Erythroblast (primary cell): ENCODE measurements at regions not wholly inside any gene's neighbourhood (a gene's known extent, or its start where the extent isn't known, plus 50 kb on each side); places are given as distances from the start of the nearest gene placed in this dataset.

ENCODE experiments used
- DNase-seq, 2 experiments: peaks; one replicate each; lab custom pipeline; 2025; lab: John Stamatoyannopoulos, UW
- GATA1 ChIP-seq: IDR thresholded peaks from 2 replicates; pipeline ENCODE4 v1.6.1; 2011; ENCODE audit warnings: low read depth, mild to moderate bottlenecking, control low read depth, low read length, moderate library complexity
- POLR2A ChIP-seq: IDR thresholded peaks from 2 replicates; pipeline ENCODE4 v1.6.1; 2011; ENCODE audit warnings: mild to moderate bottlenecking, low read length

- TF ChIP-seq POLR2A (no peak), GATA1 (no peak)
- DNase-seq: peak in 1 of 2 experiments; percentile 40
Observed at GRCh38 chr17:13925579-13925978, 143.7 kb upstream of the COX10 start.

- TF ChIP-seq POLR2A: no peak
- no peak for DNase-seq
Observed at GRCh38 chr17:13931111-13931526, 138.2 kb upstream of the COX10 start.

GRCh38 chr17:13931800-13932460 lies 137.4 kb upstream of the COX10 start:
- no peak for DNase-seq
- TF ChIP-seq POLR2A (no peak), GATA1 (no peak)

- TF ChIP-seq POLR2A: no peak
- no peak for TF ChIP-seq GATA1
- DNase-seq: no peak
Observed at GRCh38 chr17:13933441-13934276, 135.6 kb upstream of the COX10 start.

GRCh38 chr17:13939222-13939621 lies 130.1 kb upstream of the COX10 start:
- DNase-seq: no peak
- TF ChIP-seq GATA1 (no peak), POLR2A (no peak)

- DNase-seq: no peak
- TF ChIP-seq POLR2A: no peak
- TF ChIP-seq GATA1: no peak
Observed at GRCh38 chr17:13940858-13941665, 128.2 kb upstream of the COX10 start.

- TF ChIP-seq POLR2A (no peak), GATA1 (no peak)
- no peak for DNase-seq
Observed at GRCh38 chr17:13941781-13942180, 127.5 kb upstream of the COX10 start.

- DNase-seq: no peak
- TF ChIP-seq GATA1 (no peak), POLR2A (no peak)
Observed at GRCh38 chr17:13943909-13944308, 125.4 kb upstream of the COX10 start.

- no peak for DNase-seq
- no peak for TF ChIP-seq POLR2A
Observed at GRCh38 chr17:13947499-13947898, 121.8 kb upstream of the COX10 start.

GRCh38 chr17:13952009-13952750 lies 117.1 kb upstream of the COX10 start:
- DNase-seq: no peak
- TF ChIP-seq GATA1 (no peak), POLR2A (no peak)

GRCh38 chr17:13953841-13954240 lies 115.5 kb upstream of the COX10 start:
- TF ChIP-seq GATA1 (no peak), POLR2A (no peak)
- DNase-seq: no peak

GRCh38 chr17:13957636-13958035 lies 111.7 kb upstream of the COX10 start:
- no peak for DNase-seq
- TF ChIP-seq POLR2A (no peak), GATA1 (no peak)

- DNase-seq: no peak
- TF ChIP-seq GATA1 (no peak), POLR2A (no peak)
Observed at GRCh38 chr17:13958773-13959172, 110.5 kb upstream of the COX10 start.
